HG02852 (cell line): ENCODE measurements at regions not wholly inside any gene's neighbourhood (a gene's known extent, or its start where the extent isn't known, plus 50 kb on each side); places are given as distances from the start of the nearest gene placed in this dataset.

Experiments used
- ATAC-seq: cut with Tn5 transposase; IDR thresholded peaks from one replicate; pipeline ENCODE4 v1.9.1; 2021; ENCODE audit warnings: mild to moderate bottlenecking, moderate library complexity; ENCODE audit not compliant: unreplicated experiment

DNA sequence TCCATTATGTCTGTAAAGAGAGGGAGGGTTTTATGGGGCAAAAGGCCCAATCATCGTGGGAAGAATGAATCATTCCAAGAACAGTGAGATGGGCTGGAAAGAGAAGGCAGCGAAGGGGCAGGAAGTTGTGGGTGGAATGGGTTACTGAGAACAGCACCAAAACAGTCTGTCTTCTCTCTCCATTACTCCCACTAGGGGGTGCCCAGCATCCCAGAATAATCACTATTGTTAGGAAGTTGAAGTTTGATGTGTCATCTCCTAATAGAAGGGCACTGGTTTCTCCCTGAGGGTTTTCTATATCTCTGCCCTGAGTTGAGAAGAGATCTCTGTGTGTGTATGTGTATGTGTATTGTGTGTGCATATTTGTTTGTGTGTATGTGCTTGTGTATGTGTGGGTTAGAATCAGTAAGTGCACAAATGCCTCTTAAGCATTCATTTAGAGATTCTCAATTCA lies 76.6 kb upstream of the MAP4K3 start:
- ATAC-seq, result peak; percentile 92

DNA sequence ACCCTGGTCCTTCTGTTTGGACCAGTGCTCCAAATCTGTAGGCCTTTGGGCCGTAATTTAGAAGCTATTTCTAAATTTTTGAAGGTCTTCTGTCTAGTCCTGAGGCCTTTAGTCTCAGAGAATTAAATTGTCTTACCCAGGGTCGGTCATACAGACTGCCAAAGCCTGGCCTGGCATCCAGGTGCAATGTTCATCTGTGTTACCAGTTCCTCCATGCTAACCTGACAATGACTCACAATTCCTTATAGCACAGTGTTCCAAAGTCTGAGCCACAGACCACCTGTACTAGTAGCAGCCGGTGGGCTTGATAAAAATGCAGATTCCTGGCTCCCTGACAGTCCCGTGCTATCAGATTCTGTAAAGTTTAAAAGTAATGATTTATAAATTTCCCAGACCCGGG lies 77.7 kb upstream of the MAP4K3 start:
- no peak for ATAC-seq

DNA sequence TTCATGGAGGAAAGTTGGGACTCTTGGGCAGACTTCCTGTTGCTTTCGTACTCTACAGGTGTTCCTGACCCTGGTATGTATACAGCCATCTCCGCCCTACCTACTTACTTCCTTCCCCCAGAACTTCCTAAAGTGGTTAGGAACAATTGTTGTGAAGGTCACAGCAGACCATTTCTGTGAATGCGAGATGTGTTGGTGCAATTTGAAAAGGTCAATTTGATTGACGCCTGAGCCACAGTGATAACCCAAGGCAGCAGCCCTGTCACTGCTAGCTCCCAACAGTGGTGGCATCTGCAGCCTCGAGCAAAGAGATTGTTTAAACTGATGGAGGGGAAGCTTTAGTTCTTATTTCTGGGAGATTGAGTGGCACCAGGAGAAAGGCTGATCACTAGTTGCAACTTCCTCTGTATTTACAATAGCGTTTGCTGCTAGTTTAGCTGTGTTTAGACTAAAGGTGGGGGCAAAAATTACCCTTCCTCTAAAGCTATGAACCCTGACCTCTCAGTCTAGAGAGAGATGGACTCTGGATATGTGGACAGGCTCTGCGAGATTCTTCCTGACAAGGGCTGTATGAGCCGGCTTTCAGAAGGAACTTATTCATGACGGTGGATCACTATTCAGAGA lies 78.3 kb upstream of the MAP4K3 start:
- ATAC-seq, result no peak

DNA sequence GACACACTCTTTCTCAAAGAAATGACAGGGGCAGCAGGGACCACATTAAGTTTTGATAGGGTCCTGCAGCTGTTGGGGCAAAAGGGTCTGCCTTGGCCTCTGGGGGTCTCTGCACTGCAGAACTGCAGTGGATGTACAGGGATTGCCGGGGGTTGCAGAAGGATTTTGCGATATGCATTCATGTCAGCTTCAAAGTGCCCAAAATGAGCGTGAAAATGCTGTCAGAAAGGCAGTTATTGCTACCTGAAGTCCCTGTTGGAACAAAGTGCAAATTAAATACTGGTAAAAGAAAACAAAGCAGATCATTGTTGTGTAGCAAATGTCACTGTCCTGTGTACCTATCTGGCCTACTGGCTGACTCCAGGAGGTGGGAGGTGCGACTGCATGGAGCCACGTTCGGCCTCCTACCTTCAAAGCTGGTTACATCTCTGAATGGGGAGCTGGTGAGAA lies 78.8 kb upstream of the MAP4K3 start:
- ATAC-seq, result no peak

DNA sequence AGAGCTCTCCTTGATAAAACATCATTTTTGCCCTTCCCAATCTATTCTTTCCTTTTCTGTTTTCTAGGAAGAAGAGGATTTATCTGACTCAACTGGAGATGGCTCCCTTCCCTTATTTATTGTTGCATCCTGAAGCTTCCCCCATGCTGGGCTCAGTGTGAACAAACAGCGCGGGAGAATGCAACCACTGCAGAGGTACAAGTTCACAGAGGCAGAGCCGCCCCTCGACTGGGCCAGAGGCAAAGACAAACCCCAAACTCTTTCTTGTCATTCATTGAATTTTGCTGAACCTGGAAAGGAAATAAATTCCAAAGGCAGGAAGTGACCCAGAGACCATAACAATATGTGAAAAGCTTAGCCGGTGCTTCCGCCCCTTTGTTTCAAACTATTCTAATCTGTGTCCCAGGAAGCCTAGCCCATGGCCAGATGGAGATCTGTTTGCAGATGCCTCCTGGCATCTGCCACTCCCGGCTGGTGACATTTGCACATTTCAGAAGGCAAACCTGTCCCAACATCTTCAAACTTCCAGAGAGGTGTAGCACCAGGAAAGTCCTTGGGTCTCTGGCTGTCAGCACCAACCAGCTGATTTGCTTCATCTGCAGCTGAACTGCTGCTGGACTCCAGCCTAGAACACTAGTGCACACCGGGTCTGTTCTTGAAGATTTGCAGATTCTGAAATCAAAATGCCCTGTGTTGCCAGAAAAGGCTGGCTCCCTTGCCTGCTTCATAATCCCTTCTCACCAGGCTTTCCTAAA lies 79.4 kb upstream of the MAP4K3 start:
- no peak for ATAC-seq

DNA sequence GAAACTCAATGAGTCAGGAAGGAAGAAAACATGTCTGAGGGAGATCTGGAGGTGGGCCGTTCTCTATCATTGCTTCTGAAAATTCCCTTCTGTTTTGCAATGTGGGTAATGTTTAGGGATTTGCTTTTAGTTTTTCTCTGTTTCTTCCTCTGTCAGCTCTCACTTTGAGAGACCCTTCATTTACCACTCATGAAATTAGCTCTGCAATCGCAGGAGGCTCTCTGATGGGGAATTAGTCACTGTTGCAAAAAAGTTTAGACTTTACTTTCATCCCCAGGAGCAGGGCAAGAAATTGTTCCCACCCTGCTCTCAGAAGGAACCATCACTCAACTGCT lies 80.0 kb upstream of the MAP4K3 start:
- ATAC-seq, result no peak

DNA sequence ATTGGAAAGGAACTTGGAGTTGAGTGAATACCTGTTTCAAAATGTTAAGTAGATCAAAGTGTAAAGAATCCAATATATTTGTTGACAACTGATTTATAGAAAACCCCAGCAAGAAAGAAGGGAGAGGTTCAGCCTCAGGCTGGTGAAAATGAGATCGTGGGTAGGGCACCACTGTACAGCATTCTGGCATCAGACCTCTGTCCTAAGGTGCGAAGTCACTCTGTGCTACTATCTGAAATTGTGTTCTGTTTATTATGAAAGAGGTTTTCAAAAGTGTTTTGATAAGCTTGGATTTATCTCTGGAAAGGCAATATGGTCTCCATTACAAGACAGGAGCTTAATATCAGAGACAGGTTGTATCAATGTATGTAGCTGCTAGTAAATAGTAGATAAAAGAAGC lies 80.5 kb upstream of the MAP4K3 start:
- ATAC-seq, result no peak

DNA sequence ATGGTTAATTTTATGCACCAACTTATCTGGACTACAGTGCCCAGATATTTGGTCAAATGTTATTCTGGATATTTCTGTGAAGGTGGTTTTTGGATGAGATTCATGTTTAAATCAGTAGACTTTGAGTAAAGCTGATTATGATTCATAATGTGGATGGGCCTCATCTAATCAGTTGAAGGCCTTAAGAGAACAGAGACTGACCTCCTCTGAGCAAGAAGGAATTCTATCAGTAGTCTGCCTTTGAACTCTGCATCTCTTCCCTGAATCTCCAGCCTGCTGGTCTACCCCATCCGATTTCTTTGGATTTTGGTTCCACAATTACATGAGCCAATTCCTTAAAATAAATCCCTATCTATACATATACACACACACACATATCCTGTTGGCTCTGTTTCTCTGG lies 82.8 kb upstream of the MAP4K3 start:
- ATAC-seq, result no peak

DNA sequence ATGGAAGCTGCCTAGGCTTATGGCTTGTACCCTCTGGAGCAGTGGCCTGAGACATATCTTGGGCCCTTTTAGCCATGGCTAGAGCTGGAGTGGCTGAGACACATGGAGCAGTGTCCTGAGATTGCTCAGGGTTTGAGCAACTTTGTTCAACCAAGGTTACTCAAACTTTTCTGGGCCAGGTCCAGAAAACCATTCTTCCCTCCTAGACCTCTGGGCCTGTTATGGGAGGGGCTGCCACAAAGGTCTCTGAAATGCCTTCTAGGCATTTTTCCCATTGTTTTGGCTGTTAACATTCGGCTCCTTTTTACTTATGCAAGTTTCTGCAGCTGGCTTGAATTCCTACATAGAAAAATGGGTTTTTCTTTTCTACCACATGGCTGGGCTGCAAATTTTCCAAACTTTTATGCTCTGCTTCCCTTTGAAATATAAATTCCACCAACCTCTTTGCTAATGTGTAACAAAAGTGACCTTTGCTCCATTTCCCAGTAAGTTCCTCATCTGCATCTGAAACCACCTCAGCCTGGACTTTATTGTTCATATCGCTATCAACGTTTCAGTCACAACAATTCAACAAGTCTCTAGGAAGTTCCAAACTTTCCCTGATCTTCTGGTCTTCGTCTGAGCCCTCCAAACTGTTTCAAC lies 84.9 kb upstream of the MAP4K3 start:
- no peak for ATAC-seq

DNA sequence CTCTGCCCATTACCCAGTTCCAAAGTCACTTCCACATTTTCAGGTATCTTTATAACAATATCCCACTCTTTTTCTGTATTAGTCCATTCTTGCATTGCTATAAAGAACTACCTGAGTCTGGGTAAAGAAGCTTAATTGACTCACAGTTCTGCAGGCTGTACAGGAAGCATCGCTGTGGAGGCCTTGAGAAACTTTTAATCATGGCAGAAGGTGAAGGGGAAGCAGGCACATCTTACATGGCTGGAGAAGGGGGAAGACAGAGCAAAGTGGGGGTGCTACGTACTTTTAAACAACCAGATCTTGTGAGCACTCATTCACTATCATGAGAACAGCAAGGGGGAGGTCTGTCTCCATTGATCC lies 85.4 kb upstream of the MAP4K3 start:
- no peak for ATAC-seq

DNA sequence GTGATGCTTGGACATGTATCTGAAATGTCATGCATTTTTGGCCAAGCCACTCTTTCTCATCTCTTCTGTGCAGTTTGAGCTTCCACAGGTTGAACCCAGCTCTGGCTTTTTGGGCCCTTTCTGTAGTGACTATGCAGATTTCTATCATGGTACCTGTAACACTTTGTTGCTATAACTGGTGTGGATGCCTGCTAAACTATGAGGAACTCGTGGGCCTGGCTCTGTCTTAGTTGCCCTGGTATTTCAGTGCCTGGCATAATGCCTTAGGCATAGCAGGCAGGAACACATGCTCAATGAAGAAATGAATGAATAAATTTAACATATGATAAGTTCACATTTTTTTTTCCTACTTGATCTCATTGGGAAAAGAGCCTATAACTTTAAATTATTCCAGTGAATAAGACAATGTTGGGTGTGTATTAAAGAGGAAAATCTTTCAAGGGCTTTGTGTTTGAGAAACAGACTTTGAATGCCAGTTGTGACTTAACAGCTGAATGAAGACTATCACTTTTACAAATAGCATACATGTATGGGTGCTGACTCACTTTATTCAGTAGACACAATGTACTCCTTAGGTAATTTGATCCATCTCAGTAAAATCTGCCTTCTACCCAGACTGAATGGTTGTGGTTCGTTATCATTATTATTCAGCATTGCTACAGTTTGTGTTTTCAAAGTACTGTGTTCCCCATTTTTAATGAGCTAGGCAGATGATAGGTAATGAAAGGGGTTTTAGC lies 86.4 kb upstream of the MAP4K3 start:
- ATAC-seq, result no peak

DNA sequence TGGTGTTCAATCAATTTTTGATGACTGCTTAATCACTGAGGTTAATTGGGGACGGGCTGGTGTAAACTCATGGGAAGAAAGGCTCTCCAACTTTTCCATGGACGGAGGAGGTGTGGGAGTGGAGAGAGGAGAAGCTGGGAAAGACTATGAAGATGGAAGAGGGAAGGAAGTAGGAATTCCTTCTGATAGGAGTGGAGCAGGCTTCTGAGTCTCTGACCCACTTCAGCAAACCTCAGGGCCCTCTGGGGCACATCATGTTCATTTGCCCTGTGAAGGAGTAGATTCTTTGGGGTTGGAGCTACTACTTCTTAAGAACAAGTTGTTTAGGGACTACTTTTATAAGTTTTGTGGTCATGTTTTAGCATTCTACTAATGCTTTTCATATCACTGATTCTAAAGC lies 87.0 kb upstream of the MAP4K3 start:
- ATAC-seq, result no peak

DNA sequence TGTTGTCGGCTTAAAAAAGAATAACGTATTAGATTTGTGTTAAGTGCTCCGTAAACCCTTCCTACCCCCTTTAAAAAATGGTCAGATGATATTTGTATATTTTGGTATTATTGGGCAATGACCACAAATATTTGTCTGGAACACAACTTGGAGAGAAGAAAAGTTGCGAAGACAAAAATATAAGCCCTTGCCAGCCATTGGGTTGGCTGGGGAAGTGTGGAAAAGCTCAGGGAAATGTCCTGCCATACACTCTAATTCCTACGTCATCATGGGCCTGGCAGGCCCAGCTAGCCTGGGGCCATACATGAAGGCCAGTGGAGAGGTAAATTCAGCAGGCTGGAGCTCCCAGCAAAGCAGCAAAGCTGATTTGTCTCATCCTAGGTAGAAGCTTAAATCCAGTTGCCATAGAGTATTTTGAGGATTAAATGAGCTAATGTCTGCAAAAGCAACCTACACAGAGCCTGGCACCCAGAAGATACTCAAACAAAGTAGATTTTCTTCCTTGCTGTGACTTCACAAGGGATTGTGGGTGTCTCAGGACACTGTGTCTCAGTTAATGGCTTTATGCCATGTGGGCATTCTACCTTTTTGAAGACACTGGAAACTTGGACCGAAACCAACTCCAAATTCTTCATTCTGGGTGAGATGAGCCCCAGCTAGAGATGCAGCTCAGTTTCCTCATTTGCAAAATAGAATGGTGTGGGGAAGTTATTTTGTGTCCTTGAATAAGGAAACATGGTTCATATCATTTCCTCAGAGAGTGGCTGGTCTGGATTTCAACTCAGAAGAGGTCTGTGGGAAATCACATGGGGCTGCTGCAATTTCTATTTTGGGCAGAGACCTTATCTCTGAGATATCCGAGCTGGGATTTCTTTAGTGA lies 87.9 kb upstream of the MAP4K3 start:
- ATAC-seq, result no peak

DNA sequence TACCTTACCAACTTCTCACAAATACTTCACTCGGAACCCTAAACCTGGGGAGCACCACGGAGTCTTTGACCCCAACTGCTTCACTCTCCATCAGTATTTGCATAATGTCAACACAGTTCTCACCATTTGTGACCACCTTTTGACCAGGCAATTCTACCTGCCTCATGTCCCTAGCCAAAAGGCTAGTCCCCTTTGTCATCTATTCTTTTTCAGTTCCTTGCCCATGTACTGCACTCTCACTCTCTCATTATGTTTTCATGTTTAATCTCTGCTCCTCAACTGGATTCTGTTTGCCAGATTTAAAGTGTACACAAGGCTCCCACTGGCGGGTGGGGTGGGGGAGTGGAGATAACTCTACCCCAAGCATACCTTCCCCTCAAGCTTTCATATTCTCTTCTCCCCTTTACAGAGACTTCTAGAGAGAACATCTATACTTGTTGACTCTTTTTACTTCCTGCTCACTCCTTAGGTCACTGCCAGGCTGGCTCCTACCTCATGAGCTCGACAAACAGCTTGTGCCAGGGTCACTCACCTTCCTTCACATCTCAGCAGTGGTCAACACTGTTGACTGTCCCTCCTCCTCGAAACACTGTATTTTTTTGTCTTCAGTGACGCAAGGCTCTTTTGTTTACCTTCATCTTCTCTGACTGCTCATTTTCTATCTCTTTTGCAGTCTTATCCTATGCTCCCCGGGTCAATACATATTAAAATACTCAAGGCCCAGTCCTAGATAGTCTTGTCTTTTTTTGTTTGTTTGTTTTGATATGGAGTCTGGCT lies 88.7 kb upstream of the MAP4K3 start:
- no peak for ATAC-seq

DNA sequence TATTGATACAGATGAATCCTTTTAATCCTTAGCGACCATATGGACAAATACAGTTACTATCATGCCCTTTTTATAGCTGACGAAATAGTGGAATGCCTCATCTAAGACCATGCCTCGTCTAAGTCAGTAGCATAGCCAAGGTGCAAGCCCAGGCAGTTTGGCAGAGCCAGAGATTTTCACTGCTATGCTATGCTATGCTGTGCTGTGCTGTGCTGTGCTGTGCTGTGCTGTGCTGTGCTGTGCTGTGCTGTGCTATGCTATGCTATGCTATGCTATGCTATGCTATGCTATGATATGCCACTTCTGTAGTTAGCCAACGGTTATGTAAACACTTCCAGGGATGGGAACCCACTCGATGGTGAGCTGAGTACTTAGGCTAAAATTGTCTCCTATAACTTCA lies 91.6 kb upstream of the MAP4K3 start:
- no peak for ATAC-seq

DNA sequence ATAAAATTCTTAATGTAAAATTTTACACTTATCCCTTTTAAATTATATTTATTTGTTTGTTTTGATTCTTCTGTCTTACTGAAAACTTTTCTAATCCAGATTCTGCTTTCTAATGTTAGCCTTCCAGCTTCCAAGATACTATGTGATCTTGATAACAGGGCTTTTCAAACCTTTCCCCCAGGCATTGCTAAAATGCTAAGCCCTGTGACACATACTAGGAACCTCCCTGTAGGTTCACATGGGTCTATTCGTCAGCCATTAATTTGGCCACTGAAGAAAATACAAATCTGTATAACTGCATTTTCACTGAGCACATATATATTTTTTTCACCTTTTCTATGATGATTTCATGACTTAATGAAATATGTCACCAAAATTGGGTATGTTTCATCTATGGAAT lies 92.8 kb upstream of the MAP4K3 start:
- ATAC-seq, result no peak

DNA sequence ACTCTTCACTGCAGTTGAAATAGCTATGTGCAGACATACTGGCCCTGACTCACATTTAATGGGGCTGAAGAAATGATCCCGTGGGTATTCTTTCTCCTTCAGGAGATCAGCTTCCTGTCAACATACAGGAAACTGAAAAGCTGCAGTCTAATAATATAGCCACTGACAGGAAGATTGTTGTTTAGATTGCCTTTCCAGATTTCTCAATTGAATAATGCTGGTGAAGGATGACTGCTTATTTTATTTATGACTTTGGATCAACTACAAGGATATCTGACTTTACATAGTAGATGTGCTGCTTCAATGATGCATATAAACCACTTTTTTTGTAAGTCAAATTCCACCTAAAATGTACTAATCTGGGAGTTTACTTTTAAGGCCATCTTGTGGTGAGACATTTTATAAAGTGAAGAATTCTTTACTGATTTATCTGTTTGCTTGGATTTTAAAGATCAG lies 93.4 kb upstream of the MAP4K3 start:
- ATAC-seq, result no peak

DNA sequence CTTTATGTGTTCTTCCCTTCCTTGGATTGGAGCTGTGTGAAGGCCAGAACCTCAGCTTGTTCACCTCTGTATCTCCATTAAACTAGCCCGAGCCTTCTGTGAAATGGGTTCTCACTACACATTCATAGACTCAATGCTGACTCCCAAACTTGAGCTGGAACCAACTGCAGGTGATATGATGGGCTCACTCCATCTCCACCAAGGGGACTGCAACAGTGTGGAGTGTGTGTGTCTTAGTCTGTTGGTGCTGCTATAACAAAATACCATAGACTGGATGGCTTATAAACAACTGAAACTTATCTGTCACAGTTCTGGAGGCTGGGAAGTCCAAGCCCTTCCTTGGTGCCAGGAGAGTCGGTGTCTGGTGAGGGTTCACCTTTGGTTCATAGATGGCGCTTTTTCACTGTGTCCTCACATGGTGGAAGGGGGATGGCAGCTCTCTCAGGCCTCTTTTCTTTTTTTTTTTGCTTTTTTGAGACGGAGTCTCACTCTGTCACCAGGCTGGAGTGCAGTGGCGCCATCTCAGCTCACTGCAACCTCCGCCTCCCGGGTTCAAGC lies 94.2 kb upstream of the MAP4K3 start:
- no peak for ATAC-seq

DNA sequence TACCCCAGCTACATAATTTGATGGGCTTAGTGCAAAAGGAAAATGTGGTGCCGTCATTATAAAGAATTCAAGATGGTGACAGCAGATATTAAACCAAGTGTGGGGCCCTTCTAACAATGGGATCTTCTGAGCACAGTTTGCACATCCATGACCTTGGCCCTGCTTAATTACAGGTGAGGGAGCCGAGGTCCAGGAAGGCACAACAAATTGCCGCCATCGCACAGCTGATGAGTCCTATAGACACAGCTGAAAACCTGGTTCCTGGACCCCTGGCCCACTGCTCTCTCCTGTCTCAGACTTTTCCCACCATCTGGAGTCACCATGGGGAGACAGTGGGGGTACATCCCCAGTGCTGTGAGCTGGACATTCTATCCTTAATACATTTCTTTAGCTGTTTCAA lies 95.8 kb upstream of the MAP4K3 start:
- ATAC-seq, result no peak
